Superior temporal gyrus (tissue), 1 donor: ENCODE measurements at regions not wholly inside any gene's neighbourhood (a gene's known extent, or its start where the extent isn't known, plus 50 kb on each side); places are given as distances from the start of the nearest gene placed in this dataset.
"Not testable (repeated sequence)": the region's sequence is repeated elsewhere in the genome, so short reads cannot be mapped to it uniquely, and the experiment has no call there.

Experiments used
- DNase-seq: peaks from one replicate; pipeline ENCODE4 v3.0.0-alpha.2; 2016; ENCODE audit errors: extremely low spot score

DNA sequence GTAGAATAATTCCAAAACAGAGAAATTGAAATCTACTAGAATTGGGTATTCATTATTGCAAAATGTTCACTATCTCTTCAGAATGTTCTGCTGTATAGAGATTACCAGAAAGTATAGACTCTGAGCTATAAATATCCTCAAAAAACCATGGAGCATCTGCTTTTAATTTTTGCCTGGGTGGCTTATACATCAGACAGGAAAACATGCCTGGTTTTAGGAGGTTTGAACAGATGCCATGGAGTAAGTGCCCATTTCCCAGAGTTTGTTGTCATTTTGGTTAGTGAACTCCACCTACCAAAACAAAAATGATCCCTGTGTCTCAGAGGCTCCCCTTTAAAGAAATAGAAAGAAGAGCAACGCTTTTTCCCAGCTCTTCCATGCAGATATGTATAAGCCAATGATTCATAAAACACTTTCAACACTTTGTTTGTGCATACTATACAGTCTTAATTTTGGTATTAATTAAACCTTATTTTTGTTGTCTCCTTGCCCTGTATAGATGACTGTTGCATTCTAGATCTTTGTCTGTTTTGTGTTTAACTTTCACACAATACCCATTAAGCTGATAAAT is 68.7 kb downstream of the MEPE start:
- DNase-seq: no peak

DNA sequence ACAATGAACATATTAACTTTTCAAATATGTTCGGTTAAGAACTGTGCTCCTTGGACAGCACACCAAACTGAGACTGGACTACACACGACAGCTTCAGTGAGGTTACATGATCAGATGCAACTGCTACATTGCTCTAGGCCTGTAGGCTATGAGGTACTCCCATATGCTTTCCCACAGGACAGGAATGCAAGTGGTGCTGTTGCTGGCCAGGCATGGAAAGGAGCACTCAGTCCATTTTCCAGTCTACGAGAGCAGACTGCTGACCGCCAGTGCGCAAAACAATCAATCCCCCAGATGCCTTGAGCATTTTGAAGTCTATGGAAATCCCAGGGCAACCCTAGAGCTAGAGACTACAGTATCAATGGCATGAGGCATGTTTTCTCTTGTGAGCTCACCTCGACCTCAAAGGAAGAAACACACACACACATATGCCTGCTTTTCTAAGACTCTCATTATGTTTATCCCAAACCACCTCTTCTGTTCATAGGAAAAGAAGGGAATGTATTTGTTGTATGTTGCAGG is 70.8 kb upstream of the SPP1 start:
- no peak for DNase-seq

DNA sequence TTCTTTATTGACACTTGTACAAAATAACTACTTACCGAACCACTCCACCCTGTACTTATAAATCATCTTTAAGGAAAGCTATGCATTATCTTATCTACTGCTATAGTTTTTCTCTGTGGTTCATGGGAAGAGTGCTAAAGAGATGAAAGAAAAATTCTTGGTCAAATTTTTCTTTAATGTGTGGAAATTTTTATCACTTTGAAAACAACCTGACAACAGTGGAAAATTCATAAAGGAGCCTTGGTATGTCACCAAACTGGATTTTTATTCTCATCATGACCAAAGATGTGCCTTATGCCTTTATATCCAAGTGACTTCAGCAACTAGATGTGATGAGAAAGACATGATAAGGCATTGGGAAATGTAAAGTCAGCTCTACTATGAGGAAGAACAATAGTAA is 67.2 kb upstream of the SPP1 start:
- DNase-seq: no peak

DNA sequence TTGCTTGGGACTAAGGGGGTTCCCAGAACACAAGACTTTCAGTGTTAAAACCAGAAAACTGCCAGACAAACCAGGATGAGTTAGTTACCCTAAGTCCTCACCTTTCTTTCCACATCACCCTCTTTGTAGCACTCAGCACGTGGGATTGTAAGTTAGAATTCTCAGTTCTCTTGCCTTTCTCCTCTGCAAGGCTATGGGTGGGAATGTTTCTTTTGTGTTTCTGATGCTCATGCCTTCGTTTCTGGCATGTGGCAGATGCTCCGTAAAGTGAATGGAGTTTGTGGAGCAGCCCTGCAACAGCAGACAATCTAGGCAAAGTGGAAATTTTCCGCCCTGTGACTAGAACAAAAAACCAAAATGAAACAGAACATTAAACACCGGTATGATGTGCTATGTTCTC is 64.7 kb upstream of the SPP1 start:
- no peak for DNase-seq

DNA sequence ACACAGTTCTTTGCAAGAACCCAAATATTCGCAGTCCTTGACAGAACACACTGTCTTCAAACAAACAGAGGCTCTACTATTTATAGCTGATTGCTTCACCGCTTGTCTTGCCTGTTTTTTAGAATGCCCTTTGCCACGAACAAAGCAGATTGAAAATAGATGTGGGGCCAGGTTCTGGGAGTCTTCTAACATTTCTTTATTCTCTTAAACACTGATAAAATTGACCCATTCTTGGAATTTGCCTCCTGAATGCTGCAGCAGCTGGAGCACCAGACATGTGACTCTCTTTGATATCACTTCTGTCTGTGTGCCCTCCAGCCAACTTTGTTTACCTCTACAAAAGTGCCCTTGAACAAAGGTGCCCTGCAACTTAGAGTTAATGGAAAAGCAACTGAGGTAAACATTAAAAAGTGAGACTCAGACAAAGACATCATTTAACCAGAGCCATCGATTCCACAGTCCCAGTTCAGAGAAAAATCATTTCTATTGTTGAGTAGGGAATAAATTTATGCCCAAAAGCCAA is 64.2 kb upstream of the SPP1 start:
- peak; percentile 78 for DNase-seq

- peak; percentile 38 for DNase-seq
These were observed 63.1 kb upstream of the SPP1 start for GRCh38 chr4:87912164-87913004.

DNA sequence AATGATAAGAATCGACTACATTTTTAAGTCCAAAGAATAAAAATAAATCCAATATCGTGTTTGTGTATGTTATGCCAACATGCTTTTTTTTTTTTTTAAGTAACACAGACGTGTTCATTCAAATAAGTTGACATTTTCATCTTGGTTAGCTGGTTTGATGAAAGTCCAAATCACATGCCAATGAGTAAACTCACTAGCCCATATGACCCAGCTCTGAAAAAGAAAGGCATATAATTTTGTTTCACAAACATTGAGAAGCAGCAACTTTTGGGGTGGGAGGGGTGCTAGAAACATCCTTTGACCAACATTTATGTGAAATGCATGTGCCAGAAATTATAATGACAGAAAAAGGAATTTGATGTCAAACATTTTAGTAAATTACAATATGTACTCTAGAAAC is 61.6 kb upstream of the SPP1 start:
- DNase-seq: no peak

DNA sequence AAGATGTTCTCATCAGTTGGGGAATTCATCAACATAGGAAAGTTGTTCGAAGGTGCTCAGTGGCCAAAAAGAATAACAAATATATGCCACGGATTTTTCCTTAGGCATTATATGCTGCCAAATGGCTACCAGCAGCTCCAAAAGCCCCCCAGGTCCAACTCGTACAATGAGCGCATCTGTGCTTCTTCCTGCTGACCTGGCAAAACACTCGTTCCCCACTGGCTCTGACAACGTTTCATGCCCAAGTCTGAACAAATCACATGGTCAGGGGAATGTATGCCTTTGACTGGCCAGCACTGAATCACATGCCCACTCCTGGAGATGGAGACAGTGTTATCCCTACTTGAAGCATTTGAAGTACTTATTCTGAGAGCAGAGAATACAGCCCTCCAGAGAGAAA is 59.9 kb upstream of the SPP1 start:
- no peak for DNase-seq

- DNase-seq: no peak
These were observed 58.9 kb upstream of the SPP1 start for GRCh38 chr4:87916626-87917025.

DNA sequence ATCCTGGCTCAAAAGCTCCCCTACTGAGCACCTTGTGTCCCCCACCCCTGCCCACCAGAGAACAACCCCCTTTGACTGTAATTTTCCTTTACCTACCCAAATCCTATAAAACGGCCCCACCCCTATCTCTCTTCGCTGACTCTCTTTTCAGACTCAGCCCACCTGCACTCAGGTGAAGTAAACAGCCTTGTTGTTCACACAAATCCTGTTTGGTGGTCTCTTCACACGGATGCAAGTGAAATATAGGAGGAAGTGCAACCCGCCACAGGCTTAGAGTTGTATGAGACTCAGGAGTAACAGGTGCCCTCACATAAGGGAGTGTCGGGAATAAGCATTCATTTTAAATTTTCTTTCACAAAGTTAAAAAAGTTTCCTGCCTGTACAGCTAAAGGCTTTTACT is 57.6 kb upstream of the SPP1 start:
- not testable (repeated sequence) for DNase-seq

DNA sequence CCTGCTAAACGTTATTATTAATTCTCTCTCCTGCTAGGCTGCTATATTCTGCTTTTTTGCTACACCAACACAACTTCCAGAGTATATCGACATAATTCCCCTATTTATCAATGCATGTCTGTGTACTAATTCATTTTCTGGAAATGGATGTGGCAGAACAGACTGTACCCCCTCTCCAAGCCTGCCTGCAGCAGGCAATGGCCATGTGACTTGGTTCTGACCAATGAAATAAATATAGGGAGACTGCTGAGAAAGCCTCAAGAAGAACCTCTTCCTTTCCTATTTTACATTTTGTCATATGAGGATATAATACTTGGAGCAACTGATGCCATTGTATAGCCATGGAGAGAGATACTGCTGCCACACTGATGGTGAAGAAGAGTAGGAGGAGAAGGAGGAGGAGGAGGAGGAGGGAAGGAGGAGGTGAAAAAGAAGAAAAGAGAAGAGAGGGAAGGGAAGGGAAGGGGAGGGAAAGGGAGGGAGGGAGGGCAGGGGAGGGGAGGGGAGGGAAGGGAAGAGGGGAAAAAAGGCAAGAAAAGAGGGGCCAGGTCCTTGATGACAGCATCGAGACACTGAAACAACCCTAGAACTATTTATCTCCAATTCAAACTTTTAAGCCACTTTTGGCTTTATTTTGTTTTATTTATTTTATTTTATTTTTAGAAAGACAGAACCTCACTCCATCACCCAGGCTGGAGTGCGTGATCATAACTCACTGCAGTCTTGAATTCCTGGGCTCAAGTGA is 57.0 kb upstream of the SPP1 start:
- DNase-seq: no peak

DNA sequence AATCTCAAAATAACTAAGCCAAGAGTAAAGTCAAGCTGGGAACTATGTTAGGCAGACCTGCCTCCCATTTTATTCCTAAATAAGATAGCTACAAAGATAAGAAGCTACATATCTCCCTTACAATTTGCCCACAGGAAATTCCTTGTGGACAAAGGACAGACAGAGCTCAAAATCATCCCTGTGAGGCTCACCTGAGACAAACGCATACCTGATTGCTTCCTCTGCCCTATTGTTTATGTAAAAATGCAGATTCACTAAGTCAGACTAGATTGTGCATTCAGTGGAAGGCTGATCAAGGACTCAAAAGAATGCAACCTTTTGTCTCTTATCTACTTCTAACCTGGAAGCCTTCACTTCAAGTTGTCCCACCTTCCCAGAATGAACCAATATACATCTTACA is 56.2 kb upstream of the SPP1 start:
- DNase-seq: not testable (repeated sequence)

DNA sequence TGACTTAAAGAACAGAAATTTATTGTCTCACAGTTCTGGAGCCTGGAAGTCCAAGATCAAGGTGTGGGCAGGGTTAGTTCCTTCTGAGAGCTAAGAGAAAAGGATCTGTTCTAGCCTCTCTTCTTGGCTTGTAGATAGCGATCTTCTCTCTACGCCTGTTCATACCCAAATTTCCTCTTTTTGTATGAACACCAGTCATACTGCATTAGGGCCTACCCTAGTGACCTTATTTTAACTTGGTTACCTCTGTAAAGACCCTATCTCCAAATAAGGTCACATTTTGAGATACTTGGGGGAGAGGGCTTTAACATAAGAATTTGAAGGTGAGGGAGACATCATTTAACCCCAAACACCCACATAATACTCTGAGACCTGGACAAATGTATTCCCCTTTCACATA is 55.6 kb upstream of the SPP1 start:
- no peak for DNase-seq

DNA sequence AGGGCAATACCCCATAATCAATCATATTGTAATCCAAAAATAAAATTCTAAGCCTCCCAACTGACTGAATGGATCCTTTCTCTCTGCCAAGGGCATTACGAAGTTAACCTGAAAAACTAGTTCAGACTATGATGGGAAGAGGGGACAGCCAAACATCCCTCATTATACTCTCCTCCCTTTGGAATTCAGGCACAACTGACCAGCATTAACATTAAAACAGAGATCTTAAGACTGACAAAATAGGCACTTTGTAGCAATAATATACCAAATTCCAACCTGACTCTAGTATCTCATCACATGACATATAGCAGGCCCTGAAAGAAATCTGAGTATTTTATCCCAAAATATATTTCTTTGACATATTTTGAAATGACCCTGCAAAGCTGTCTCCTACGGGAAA is 55.0 kb upstream of the SPP1 start:
- DNase-seq: no peak

DNA sequence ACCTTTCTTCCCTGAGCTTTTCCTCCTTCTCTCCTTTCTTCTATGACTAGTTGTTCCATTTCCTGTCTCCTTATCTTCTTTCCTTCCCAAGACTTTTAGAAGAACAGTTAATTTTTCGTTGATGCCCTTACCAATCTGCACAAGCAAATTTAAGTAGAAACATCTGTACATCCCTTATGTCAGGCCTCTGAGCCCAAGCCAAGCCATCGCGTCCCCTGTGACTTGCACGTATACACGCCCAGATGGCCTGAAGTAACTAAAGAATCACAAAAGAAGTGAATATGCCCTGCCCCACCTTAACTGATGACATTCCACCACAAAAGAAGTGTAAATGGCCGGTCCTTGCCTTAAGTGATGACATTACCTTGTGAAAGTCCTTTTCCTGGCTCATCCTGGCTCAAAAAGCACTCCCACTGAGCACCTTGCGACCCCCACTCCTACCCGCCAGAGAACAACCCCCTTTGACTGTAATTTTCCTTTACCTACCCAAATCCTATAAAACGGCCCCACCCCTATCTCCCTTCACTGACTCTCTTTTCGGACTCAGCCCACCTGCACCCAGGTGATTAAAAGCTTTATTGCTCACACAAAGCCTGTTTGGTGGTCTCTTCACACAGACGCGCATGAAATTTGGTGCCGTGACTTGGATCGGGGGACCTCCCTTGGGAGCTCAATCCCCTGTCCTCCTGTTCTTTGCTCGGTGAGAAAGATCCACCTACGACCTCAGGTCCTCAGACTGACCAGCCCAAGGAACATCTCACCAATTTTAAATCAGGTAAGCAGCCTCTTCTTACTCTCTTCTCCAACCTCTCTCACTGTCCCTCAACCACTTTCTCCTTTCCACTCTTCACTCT is 53.7 kb upstream of the SPP1 start:
- not testable (repeated sequence) for DNase-seq

DNA sequence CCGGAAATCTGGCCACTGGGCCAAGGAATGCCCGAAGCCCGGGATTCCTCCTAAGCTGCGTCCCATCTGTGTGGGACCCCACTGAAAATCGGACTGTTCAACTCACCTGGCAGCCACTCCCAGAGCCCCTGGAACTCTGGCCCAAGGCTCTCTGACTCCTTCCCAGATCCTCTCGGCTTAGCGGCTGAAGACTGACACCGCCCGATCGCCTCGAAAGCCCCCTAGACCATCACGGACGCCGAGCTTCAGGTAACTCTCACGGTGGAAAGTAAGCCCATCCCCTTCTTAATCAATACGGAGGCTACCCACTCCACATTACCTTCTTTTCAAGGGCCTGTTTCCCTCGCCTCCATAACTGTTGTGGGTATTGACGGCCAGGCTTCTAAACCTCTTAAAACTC is 51.4 kb upstream of the SPP1 start:
- not testable (repeated sequence) for DNase-seq
